ENCODE measurements at regions not wholly inside any gene's neighbourhood (a gene's known extent, or its start where the extent isn't known, plus 50 kb on each side); places are given as distances from the start of the nearest gene placed in this dataset.

GRCh38 chr12:67794161-67794560 lies 145.6 kb downstream of the DYRK2 start:
- Histone ChIP-seq H3K4me1 (ENCODE audit: control insufficient read depth, insufficient read depth, low read length) (no peaks in the 10 kb centered on the region), H3K9me3 (ENCODE audit: control insufficient read depth, insufficient read depth, low read depth, low read length) (no peaks in the 10 kb centered on the region), H3K36me3 (ENCODE audit: control insufficient read depth in 2 of 2, insufficient read depth in 1 of 2, low read length in 2 of 2) (no peaks in the 10 kb centered on the region), H3K4me3 (ENCODE audit: low read depth, low read length) (no peak overlapping the region), H3K27ac (ENCODE audit: extremely low read depth, low read depth, low read length) (no peak overlapping the region)
- TF ChIP-seq ZNF16 (tag by site-specific recombination; IDR thresholded peaks at IDR 0.05; ENCODE audit: low read depth): no peak
- no peak for TF ChIP-seq ZNF23 (tag by site-specific recombination; IDR thresholded peaks at IDR 0.05; ENCODE audit: borderline replicate concordance)
- no peak for TF ChIP-seq ZNF26 (tag by site-specific recombination; IDR thresholded peaks at IDR 0.05)
- TF ChIP-seq ZNF292 (tag by site-specific recombination; IDR thresholded peaks at IDR 0.05; ENCODE audit: borderline replicate concordance, low read depth): no peak
- no peak for TF ChIP-seq ZNF623 (tag by site-specific recombination; IDR thresholded peaks at IDR 0.05)
- TF ChIP-seq ZNF791 (tag by site-specific recombination; IDR thresholded peaks at IDR 0.05): no peak
- TF ChIP-seq MEIS1 (CRISPR knock-in tag; IDR thresholded peaks at IDR 0.05; ENCODE audit: borderline replicate concordance): no peak
- TF ChIP-seq GLI2 (tag by site-specific recombination; IDR thresholded peaks at IDR 0.05; ENCODE audit: borderline replicate concordance, low read depth): no peak
- no peak for TF ChIP-seq PATZ1 (tag by site-specific recombination; IDR thresholded peaks at IDR 0.05)
- TF ChIP-seq KLF16 (tag by site-specific recombination; IDR thresholded peaks at IDR 0.05): no peak
- TF ChIP-seq ZNF416 (tag by site-specific recombination; IDR thresholded peaks at IDR 0.05): no peak
- no peak for TF ChIP-seq HOXC10 (CRISPR knock-in tag; IDR thresholded peaks at IDR 0.05)
- TF ChIP-seq ZBTB20 (tag by site-specific recombination; IDR thresholded peaks at IDR 0.05): no peak
- ChIA-PET POLR2A (no interaction called here), CTCF (interaction anchor here (0.6 kb wide), 1 partner anchor 246 kb away, joined by 4 read pairs; no protein-coding TSS in a partner anchor)

- CTCF ChIA-PET: no interaction called here
- TF ChIP-seq ZNF549 (tag by site-specific recombination; IDR thresholded peaks at IDR 0.05) (no peak), MZF1 (tag by site-specific recombination; IDR thresholded peaks at IDR 0.05; ENCODE audit: borderline replicate concordance) (no peak), ZNF776 (tag by site-specific recombination; IDR thresholded peaks at IDR 0.05; ENCODE audit: borderline replicate concordance) (no peak), PRDM4 (tag by site-specific recombination; IDR thresholded peaks at IDR 0.05) (no peak), ZNF530 (tag by site-specific recombination; IDR thresholded peaks at IDR 0.05; ENCODE audit: low read depth) (no peak), YY2 (tag by site-specific recombination; IDR thresholded peaks at IDR 0.05) (no peak), ZNF184 (tag by site-specific recombination; IDR thresholded peaks at IDR 0.05) (no peak), ZNF561 (tag by site-specific recombination; IDR thresholded peaks at IDR 0.05; ENCODE audit: borderline replicate concordance) (no peak), ZNF792 (tag by site-specific recombination; IDR thresholded peaks at IDR 0.05) (no peak), ZNF645 (tag by site-specific recombination; IDR thresholded peaks at IDR 0.05) (no peak)
- TF ChIP-seq, protein P1, sequence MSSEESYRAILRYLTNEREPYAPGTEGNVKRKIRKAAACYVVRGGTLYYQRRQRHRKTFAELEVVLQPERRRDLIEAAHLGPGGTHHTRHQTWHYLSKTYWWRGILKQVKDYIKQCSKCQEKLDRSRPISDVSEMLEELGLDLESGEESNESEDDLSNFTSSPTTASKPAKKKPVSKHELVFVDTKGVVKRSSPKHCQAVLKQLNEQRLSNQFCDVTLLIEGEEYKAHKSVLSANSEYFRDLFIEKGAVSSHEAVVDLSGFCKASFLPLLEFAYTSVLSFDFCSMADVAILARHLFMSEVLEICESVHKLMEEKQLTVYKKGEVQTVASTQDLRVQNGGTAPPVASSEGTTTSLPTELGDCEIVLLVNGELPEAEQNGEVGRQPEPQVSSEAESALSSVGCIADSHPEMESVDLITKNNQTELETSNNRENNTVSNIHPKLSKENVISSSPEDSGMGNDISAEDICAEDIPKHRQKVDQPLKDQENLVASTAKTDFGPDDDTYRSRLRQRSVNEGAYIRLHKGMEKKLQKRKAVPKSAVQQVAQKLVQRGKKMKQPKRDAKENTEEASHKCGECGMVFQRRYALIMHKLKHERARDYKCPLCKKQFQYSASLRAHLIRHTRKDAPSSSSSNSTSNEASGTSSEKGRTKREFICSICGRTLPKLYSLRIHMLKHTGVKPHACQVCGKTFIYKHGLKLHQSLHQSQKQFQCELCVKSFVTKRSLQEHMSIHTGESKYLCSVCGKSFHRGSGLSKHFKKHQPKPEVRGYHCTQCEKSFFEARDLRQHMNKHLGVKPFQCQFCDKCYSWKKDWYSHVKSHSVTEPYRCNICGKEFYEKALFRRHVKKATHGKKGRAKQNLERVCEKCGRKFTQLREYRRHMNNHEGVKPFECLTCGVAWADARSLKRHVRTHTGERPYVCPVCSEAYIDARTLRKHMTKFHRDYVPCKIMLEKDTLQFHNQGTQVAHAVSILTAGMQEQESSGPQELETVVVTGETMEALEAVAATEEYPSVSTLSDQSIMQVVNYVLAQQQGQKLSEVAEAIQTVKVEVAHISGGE (tag by site-specific recombination; conservative IDR thresholded peaks at IDR 0.05; ENCODE audit: low read depth): no peak
- TF ChIP-seq, protein P2, sequence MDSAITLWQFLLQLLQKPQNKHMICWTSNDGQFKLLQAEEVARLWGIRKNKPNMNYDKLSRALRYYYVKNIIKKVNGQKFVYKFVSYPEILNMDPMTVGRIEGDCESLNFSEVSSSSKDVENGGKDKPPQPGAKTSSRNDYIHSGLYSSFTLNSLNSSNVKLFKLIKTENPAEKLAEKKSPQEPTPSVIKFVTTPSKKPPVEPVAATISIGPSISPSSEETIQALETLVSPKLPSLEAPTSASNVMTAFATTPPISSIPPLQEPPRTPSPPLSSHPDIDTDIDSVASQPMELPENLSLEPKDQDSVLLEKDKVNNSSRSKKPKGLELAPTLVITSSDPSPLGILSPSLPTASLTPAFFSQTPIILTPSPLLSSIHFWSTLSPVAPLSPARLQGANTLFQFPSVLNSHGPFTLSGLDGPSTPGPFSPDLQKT (IDR thresholded peaks at IDR 0.05; ENCODE audit: borderline replicate concordance, low read depth, low read length): no peak
Measured at GRCh38 chr12:67795236-67795635, 146.7 kb downstream of the DYRK2 start.

More at GRCh38 chr12:67795236-67795635, 146.7 kb downstream of the DYRK2 start:
- Histone ChIP-seq H3K36me3 (ENCODE audit: control insufficient read depth in 2 of 2, insufficient read depth in 1 of 2, low read length in 2 of 2) (no peaks in the 10 kb centered on the region), H3K4me3 (ENCODE audit: low read depth, low read length) (no peak overlapping the region), H3K27ac (ENCODE audit: extremely low read depth, low read depth, low read length) (no peak overlapping the region), H3K9me3 (ENCODE audit: control insufficient read depth, insufficient read depth, low read depth, low read length) (no peaks in the 10 kb centered on the region), H3K4me1 (ENCODE audit: control insufficient read depth, insufficient read depth, low read length) (no peaks in the 10 kb centered on the region)
- POLR2A ChIA-PET: no interaction called here

Measured in HEK293 (cell line).